CD14-positive monocyte (primary cell): ENCODE measurements at regions not wholly inside any gene's neighbourhood (a gene's known extent, or its start where the extent isn't known, plus 50 kb on each side); places are given as distances from the start of the nearest gene placed in this dataset.

Source experiments
- DNase-seq, 3 donors: peaks; one replicate each; pipeline ENCODE4 v3.0.0-alpha.2; 2011 to 2022
- H2AFZ ChIP-seq: 2 replicates; pipeline ENCODE4 v1.6.0; 2012; ENCODE audit warnings: mild to moderate bottlenecking, low read depth, low read length, inconsistent platforms; ENCODE audit not compliant: insufficient read depth, poor library complexity, severe bottlenecking
- H3K27ac ChIP-seq, 2 donors: 1 replicate in 1 of 2; 2 replicates in 1 of 2; pipeline ENCODE4 v1.5.1; 2012 to 2013; ENCODE audit warnings: low read length in 2 of 2, control low read depth in 1 of 2, inconsistent platforms in 1 of 2, low read depth in 1 of 2, mild to moderate bottlenecking in 1 of 2
- H3K27me3 ChIP-seq, 2 donors: one replicate each; pipeline versions ENCODE4 v1.6.0 to v1.6.1; 2011 to 2013; ENCODE audit warnings: low read length in 2 of 2; ENCODE audit not compliant: control insufficient read depth in 2 of 2, insufficient read depth in 2 of 2
- H3K36me3 ChIP-seq, 2 donors: replicated peaks in 1 of 2; 1 replicate in 1 of 2; 2 replicates in 1 of 2; pipeline versions ENCODE4 v1.5.1 to v1.6.1; 2012 to 2013; ENCODE audit warnings: low read length in 2 of 2, control low read depth in 1 of 2, inconsistent platforms in 1 of 2, mild to moderate bottlenecking in 1 of 2; ENCODE audit not compliant: insufficient read depth in 2 of 2, control insufficient read depth in 1 of 2
- H3K4me1 ChIP-seq, 2 donors: 1 replicate in 1 of 2; 2 replicates in 1 of 2; pipeline versions ENCODE4 v1.5.1 to v1.6.1; 2012 to 2013; ENCODE audit warnings: low read length in 2 of 2, control low read depth in 1 of 2, inconsistent platforms in 1 of 2, mild to moderate bottlenecking in 1 of 2, moderate library complexity in 1 of 2; ENCODE audit not compliant: insufficient read depth in 2 of 2, control insufficient read depth in 1 of 2
- H3K4me2 ChIP-seq: replicated peaks from 2 replicates; pipeline ENCODE3; 2012; ENCODE audit warnings: low read length, moderate library complexity, mild to moderate bottlenecking; ENCODE audit not compliant: poor library complexity, severe bottlenecking; ENCODE audit errors: extremely low read depth
- H3K4me3 ChIP-seq, 3 experiments: fragments of 200-600 bp in 1 of 3; sonication (generic) in 1 of 3; replicated peaks in 1 of 3; 1 replicate in 2 of 3; 2 replicates in 1 of 3; pipeline ENCODE4 v1.5.1; 2011 to 2013; ENCODE audit warnings: low read length in 3 of 3, mild to moderate bottlenecking in 3 of 3, control low read depth in 2 of 3, low read depth in 2 of 3, inconsistent platforms in 1 of 3, moderate library complexity in 1 of 3
- H3K79me2 ChIP-seq: 2 replicates; pipeline ENCODE4 v1.6.0; 2012; ENCODE audit warnings: mild to moderate bottlenecking, control low read depth, inconsistent platforms, low read length, moderate library complexity; ENCODE audit not compliant: insufficient read depth
- H3K9ac ChIP-seq: 2 replicates; pipeline ENCODE4 v1.6.0; 2017; ENCODE audit warnings: low read length, mild to moderate bottlenecking; ENCODE audit not compliant: insufficient read depth, poor library complexity, severe bottlenecking
- H3K9me3 ChIP-seq, 2 donors: replicated peaks in 1 of 2; 1 replicate in 1 of 2; 2 replicates in 1 of 2; pipeline versions ENCODE4 v1.5.1 to v1.6.1; 2012 to 2013; ENCODE audit warnings: low read length in 2 of 2, control low read depth in 1 of 2; ENCODE audit not compliant: control insufficient read depth in 1 of 2, insufficient read depth in 1 of 2
- H4K20me1 ChIP-seq: 2 replicates; pipeline ENCODE4 v1.6.0; 2012; ENCODE audit warnings: mild to moderate bottlenecking, low read length, control low read depth, moderate library complexity; ENCODE audit not compliant: insufficient read depth
- H3K27ac Mint-ChIP-seq, 7 donors: one replicate each; pipeline ENCODE4 v1.8.0; 2020; ENCODE audit warnings: mild to moderate bottlenecking in 7 of 7, mixed read lengths in 7 of 7, moderate library complexity in 6 of 7, inconsistent platforms in 2 of 7
- H3K27me3 Mint-ChIP-seq, 3 donors: one replicate each; pipeline ENCODE4 v1.8.0; 2021 to 2022; ENCODE audit warnings: low read depth in 3 of 3, mild to moderate bottlenecking in 3 of 3, mixed read lengths in 3 of 3, moderate library complexity in 3 of 3, inconsistent platforms in 1 of 3
- H3K36me3 Mint-ChIP-seq, 2 donors: one replicate each; pipeline ENCODE4 v1.8.0; 2020; ENCODE audit warnings: mixed read lengths in 2 of 2, inconsistent platforms in 1 of 2, mild to moderate bottlenecking in 1 of 2
- H3K4me1 Mint-ChIP-seq: one replicate; pipeline ENCODE4 v1.8.0; 2020; ENCODE audit warnings: mild to moderate bottlenecking, mixed read lengths
- H3K4me3 Mint-ChIP-seq, 2 donors: one replicate each; pipeline ENCODE4 v1.8.0; 2020; ENCODE audit warnings: mild to moderate bottlenecking in 2 of 2, mixed read lengths in 2 of 2, moderate library complexity in 1 of 2
- H3K9me3 Mint-ChIP-seq, 7 donors: one replicate each; pipeline ENCODE4 v1.8.0; 2020 to 2022; ENCODE audit warnings: mixed read lengths in 7 of 7, mild to moderate bottlenecking in 6 of 7, moderate library complexity in 6 of 7, inconsistent platforms in 2 of 7
- CTCF ChIP-seq: fragments of 200-600 bp; IDR thresholded peaks from one replicate; pipeline ENCODE4 v1.8.0; 2022; ENCODE audit warnings: antibody characterized with exemption, mild to moderate bottlenecking
- WGBS: methylation state at CpG from one replicate; pipeline ENCODE4 v1.1.5; 2013; ENCODE audit warnings: missing lambda C conversion rate; ENCODE audit not compliant: insufficient coverage; 5-methylcytosine and 5-hydroxymethylcytosine counted together
- intact Hi-C, 2 donors: fragments of 100-400 bp; cut with micrococcal nuclease; formaldehyde crosslinking; loops; one replicate each; pipeline versions ENCODE4 v1.15.0 to v1.15.1; 2023

GRCh38 chr20:53738039-53738944 is 144.7 kb upstream of the ZNF217 start:
- no peaks in the 10 kb centered on the region for H4K20me1 ChIP-seq
- no peak overlapping the region for H3K9ac ChIP-seq
- no peak overlapping the region for H3K4me3 Mint-ChIP-seq
- peaks cover 0 to 2% (median 1%) of the 10 kb centered on the region in 3 donors for H3K27me3 Mint-ChIP-seq
- no peak for DNase-seq
- intact Hi-C loops, result loop anchor here in 1 of 2 donors (10.0 kb wide), 1 partner anchor 197 kb away; no protein-coding TSS in a partner anchor
- TF ChIP-seq CTCF, result no peak
- H3K4me3 ChIP-seq, result peak overlapping the region in 1 of 3 experiments; percentile 59
- no peak overlapping the region for H3K4me2 ChIP-seq
- H3K27me3 ChIP-seq, result no peaks in the 10 kb centered on the region
- H3K79me2 ChIP-seq, result no peaks in the 10 kb centered on the region
- H3K9me3 Mint-ChIP-seq, result peaks cover 0 to 2% (median 0%) of the 10 kb centered on the region in 7 donors
- no peaks in the 10 kb centered on the region for H3K36me3 ChIP-seq
- H3K36me3 Mint-ChIP-seq, result no peaks in the 10 kb centered on the region
- peak overlapping the region in 1 of 2 donors; percentile 84 for H3K27ac ChIP-seq
- peaks cover 71 to 72% of the 10 kb centered on the region in 2 donors for H3K4me1 ChIP-seq
- 79% methylated on average over 18 of the region's 26 CpGs for WGBS
- H3K4me1 Mint-ChIP-seq, result peaks cover 74% of the 10 kb centered on the region
- no peaks in the 10 kb centered on the region for H3K9me3 ChIP-seq
- peak overlapping the region; percentile 17 for H2AFZ ChIP-seq
- H3K27ac Mint-ChIP-seq, result peak overlapping the region; percentile 91 to 99 (median 95)

GRCh38 chr20:53737396-53738038 is 143.9 kb upstream of the ZNF217 start:
- Histone ChIP-seq H3K9me3 (no peaks in the 10 kb centered on the region), H3K36me3 (no peaks in the 10 kb centered on the region), H2AFZ (peak overlapping the region; percentile 39), H3K9ac (peak overlapping the region; percentile 58), H3K4me1 (peaks cover 71 to 76% of the 10 kb centered on the region in 2 donors), H3K27me3 (no peaks in the 10 kb centered on the region), H4K20me1 (no peaks in the 10 kb centered on the region), H3K79me2 (no peaks in the 10 kb centered on the region), H3K27ac (peak overlapping the region; percentile 73 to 84), H3K4me3 (peak overlapping the region in 1 of 3 experiments; percentile 59), H3K4me2 (peak overlapping the region; percentile 69)
- 100% methylated on average over 2 of the region's 8 CpGs for WGBS
- intact Hi-C loops, result loop anchor here in 1 of 2 donors (10.0 kb wide), 1 partner anchor 197 kb away; no protein-coding TSS in a partner anchor
- Mint-ChIP-seq H3K4me3 (peak overlapping the region; percentile 62 to 83), H3K4me1 (peaks cover 76% of the 10 kb centered on the region), H3K27ac (peak overlapping the region; percentile 89 to 99 (median 94)), H3K9me3 (peaks cover 0 to 2% (median 0%) of the 10 kb centered on the region in 7 donors), H3K27me3 (peaks cover 0 to 2% (median 1%) of the 10 kb centered on the region in 3 donors), H3K36me3 (no peaks in the 10 kb centered on the region)
- DNase-seq, result peak; percentile 32 to 62 (median 56)
- no peak for TF ChIP-seq CTCF
